ENCODE measurements at regions not wholly inside any gene's neighbourhood (a gene's known extent, or its start where the extent isn't known, plus 50 kb on each side); places are given as distances from the start of the nearest gene placed in this dataset.

- DNase-seq: no peak
Observed at GRCh38 chr11:16685914-16686313, 52.5 kb upstream of the C11orf58 start.

GRCh38 chr11:16678466-16679116, 59.9 kb upstream of the C11orf58 start:
- DNase-seq: no peak

- DNase-seq: no peak
Observed at GRCh38 chr11:16669799-16670415, 68.5 kb upstream of the C11orf58 start.

- no peak for DNase-seq
Observed at GRCh38 chr11:16632295-16633200, 105.9 kb upstream of the C11orf58 start.

GRCh38 chr11:16630651-16631050, 107.8 kb upstream of the C11orf58 start:
- DNase-seq: no peak

GRCh38 chr11:16618431-16618830, 120.0 kb upstream of the C11orf58 start:
- no peak for DNase-seq

- DNase-seq: no peak
Observed at GRCh38 chr11:16615480-16615879, 123.0 kb upstream of the C11orf58 start.

- DNase-seq: peak in 51 of 56 donors; percentile 43 to 90 (median 77)
Observed at GRCh38 chr11:16613512-16614381, 124.7 kb upstream of the C11orf58 start.

- DNase-seq: no peak
Observed at GRCh38 chr11:16613262-16613511, 125.3 kb upstream of the C11orf58 start.

GRCh38 chr11:16612566-16613261, 125.7 kb upstream of the C11orf58 start:
- DNase-seq: no peak

GRCh38 chr11:16611926-16612565, 126.4 kb upstream of the C11orf58 start:
- DNase-seq: no peak

GRCh38 chr11:16611401-16611921, 127.0 kb upstream of the C11orf58 start:
- DNase-seq: no peak

- no peak for DNase-seq
Observed at GRCh38 chr11:16610738-16611388, 127.6 kb upstream of the C11orf58 start.

- no peak for DNase-seq
Observed at GRCh38 chr11:16610213-16610737, 128.2 kb upstream of the C11orf58 start.

- no peak for DNase-seq
Observed at GRCh38 chr11:16609769-16610168, 128.7 kb upstream of the C11orf58 start.

- peak in 27 of 56 donors; percentile 28 to 67 (median 47) for DNase-seq
Observed at GRCh38 chr11:16607675-16608644, 130.5 kb upstream of the C11orf58 start.

GRCh38 chr11:16606784-16607674, 131.4 kb upstream of the C11orf58 start:
- peak in 15 of 56 donors; percentile 31 to 62 (median 47) for DNase-seq
